GM23338 (cell line): ENCODE measurements at regions not wholly inside any gene's neighbourhood (a gene's known extent, or its start where the extent isn't known, plus 50 kb on each side); places are given as distances from the start of the nearest gene placed in this dataset.

Experiments used
- ATAC-seq: fragments of 200-7000 bp; cut with Tn5 transposase; 3 replicates; pipeline ENCODE4 v1.9.1; 2020
- DNase-seq: peaks from one replicate; pipeline ENCODE4 v3.0.0-alpha.2; 2015; ENCODE audit warnings: low spot score
- H2AFZ ChIP-seq: fragments of 200-600 bp; sonication (generic); 2 replicates; pipeline ENCODE4 v1.8.0; 2016; ENCODE audit warnings: antibody characterized with exemption, mild to moderate bottlenecking, moderate library complexity
- H3F3A ChIP-seq: fragments of 200-600 bp; sonication (generic); replicated peaks from 2 replicates; pipeline ENCODE4 v1.8.0; 2017; ENCODE audit warnings: antibody characterized with exemption, mixed run types, low read depth
- H3K27ac ChIP-seq: fragments of 200-600 bp; sonication (generic); 2 replicates; pipeline ENCODE4 v1.6.1; 2016; ENCODE audit warnings: low read depth
- H3K27me3 ChIP-seq: fragments of 200-600 bp; sonication (generic); 2 replicates; pipeline ENCODE4 v1.8.0; 2016; ENCODE audit warnings: mild to moderate bottlenecking, mixed run types, moderate library complexity; ENCODE audit not compliant: insufficient read depth
- H3K36me3 ChIP-seq: fragments of 200-600 bp; sonication (generic); 2 replicates; pipeline ENCODE4 v1.8.0; 2016; ENCODE audit warnings: mild to moderate bottlenecking; ENCODE audit not compliant: insufficient read depth
- H3K4me1 ChIP-seq: fragments of 200-600 bp; sonication (generic); 2 replicates; pipeline ENCODE4 v1.8.0; 2016; ENCODE audit warnings: mild to moderate bottlenecking, moderate library complexity; ENCODE audit not compliant: insufficient read depth
- H3K4me2 ChIP-seq: fragments of 200-600 bp; sonication (generic); 2 replicates; pipeline ENCODE4 v1.7.1; 2017; ENCODE audit warnings: mixed run types
- H3K4me3 ChIP-seq: fragments of 200-600 bp; sonication (generic); 2 replicates; pipeline ENCODE4 v1.6.1; 2016; ENCODE audit warnings: mixed run types
- H3K79me2 ChIP-seq: fragments of 200-600 bp; sonication (generic); replicated peaks from 2 replicates; pipeline ENCODE4 v1.8.0; 2017; ENCODE audit warnings: mild to moderate bottlenecking; ENCODE audit not compliant: insufficient read depth
- H3K9me2 ChIP-seq: fragments of 200-600 bp; sonication (generic); 2 replicates; pipeline ENCODE4 v1.8.0; 2017; ENCODE audit not compliant: insufficient read depth
- H4K20me1 ChIP-seq: fragments of 200-600 bp; sonication (generic); replicated peaks from 2 replicates; pipeline ENCODE4 v1.8.0; 2017; ENCODE audit warnings: mild to moderate bottlenecking; ENCODE audit not compliant: insufficient read depth
- H3K27ac Mint-ChIP-seq: 2 replicates; pipeline ENCODE4 v1.8.0; 2020; ENCODE audit warnings: inconsistent platforms, mild to moderate bottlenecking, moderate library complexity, mixed read lengths
- H3K27me3 Mint-ChIP-seq: 3 replicates; pipeline ENCODE4 v1.8.0; 2022; ENCODE audit warnings: low read depth, mild to moderate bottlenecking, moderate library complexity, mixed read lengths, inconsistent platforms; ENCODE audit not compliant: insufficient read depth, poor library complexity
- H3K36me3 Mint-ChIP-seq: 3 replicates; pipeline ENCODE4 v1.8.0; 2021; ENCODE audit warnings: low read depth, mild to moderate bottlenecking, inconsistent platforms, moderate library complexity, mixed read lengths
- H3K4me1 Mint-ChIP-seq: 3 replicates; pipeline ENCODE4 v1.8.0; 2020; ENCODE audit warnings: mild to moderate bottlenecking, inconsistent platforms, mixed read lengths
- H3K4me3 Mint-ChIP-seq: 3 replicates; pipeline ENCODE4 v1.8.0; 2021; ENCODE audit warnings: moderate library complexity, mild to moderate bottlenecking, inconsistent platforms, mixed read lengths
- H3K9me3 Mint-ChIP-seq: 3 replicates; pipeline ENCODE4 v1.8.0; 2020; ENCODE audit warnings: moderate library complexity, mild to moderate bottlenecking, inconsistent platforms, mixed read lengths
- CREB1 ChIP-seq: fragments of 250-450 bp; sonication (Bioruptor Pico); IDR thresholded peaks from 2 replicates; pipeline ENCODE4 v1.5.0; 2020; ENCODE audit warnings: low read depth, mild to moderate bottlenecking, moderate library complexity
- CTCF ChIP-seq, 2 experiments: fragments of 200-600 bp in 1 of 2; sonication (generic) in 1 of 2; conservative IDR thresholded peaks; 2 replicates each; pipeline versions ENCODE4 v1.5.1 to v1.6.1; 2016 to 2017; ENCODE audit warnings: antibody characterized with exemption in 2 of 2, low read depth in 2 of 2, mild to moderate bottlenecking in 2 of 2, moderate library complexity in 1 of 2
- EZH2 ChIP-seq: fragments of 200-600 bp; sonication (generic); IDR thresholded peaks from one replicate; pipeline ENCODE4 v1.8.0; 2017; ENCODE audit warnings: antibody characterized with exemption, mild to moderate bottlenecking, low read depth; ENCODE audit not compliant: unreplicated experiment
- JUNB ChIP-seq: IDR thresholded peaks from one replicate; pipeline ENCODE4 v1.6.1; 2016; ENCODE audit warnings: antibody characterized with exemption; ENCODE audit not compliant: unreplicated experiment
- POLR2AphosphoS5 ChIP-seq: IDR thresholded peaks from 2 replicates; pipeline ENCODE4 v1.6.1; 2016; ENCODE audit warnings: antibody characterized with exemption, low read depth
- STAT1 ChIP-seq: IDR thresholded peaks from one replicate; pipeline ENCODE4 v1.6.1; 2016; ENCODE audit warnings: antibody characterized with exemption; ENCODE audit not compliant: unreplicated experiment
- ZNF114 ChIP-seq: fragments of 250-450 bp; sonication (Bioruptor Pico); IDR thresholded peaks from 2 replicates; pipeline ENCODE4 v1.5.0; 2020; ENCODE audit warnings: mild to moderate bottlenecking, moderate library complexity
- ZNF331 ChIP-seq: fragments of 250-450 bp; sonication (Bioruptor Pico); IDR thresholded peaks from 2 replicates; pipeline ENCODE4 v1.5.0; 2020; ENCODE audit warnings: low read depth, mild to moderate bottlenecking, moderate library complexity
- ZNF462 ChIP-seq: fragments of 250-450 bp; sonication (Bioruptor Pico); IDR thresholded peaks from 2 replicates; pipeline ENCODE4 v1.5.0; 2020; ENCODE audit warnings: mild to moderate bottlenecking, moderate library complexity

GRCh38 chr14:56895154-56895553 lies 84.9 kb upstream of the OTX2 start (continued):
- TF ChIP-seq ZNF462 (CRISPR knock-in tag) (no peak), ZNF331 (CRISPR knock-in tag) (no peak), EZH2 (no peak), ZNF114 (CRISPR knock-in tag) (no peak)

- Mint-ChIP-seq H3K27me3 (peaks cover 64% of the 10 kb centered on the region), H3K36me3 (peaks cover 2% of the 10 kb centered on the region; the same call in 1 of the 3 replicates), H3K9me3 (peaks cover 3% of the 10 kb centered on the region; the same call in 2 of the 3 replicates), H3K4me1 (peaks cover 82% of the 10 kb centered on the region), H3K4me3 (peak overlapping the region; percentile 49), H3K27ac (no peak overlapping the region)
- no peaks in the 10 kb centered on the region for H3K9me2 ChIP-seq
- peak overlapping the region; percentile 16; the same call in 1 of the 2 replicates for H3K4me2 ChIP-seq
- H3K27ac ChIP-seq, result no peak overlapping the region
- ATAC-seq, result peak; percentile 89
- no peaks in the 10 kb centered on the region for H3K79me2 ChIP-seq
- no peak overlapping the region for H2AFZ ChIP-seq
- DNase-seq, result peak; percentile 95
- peak overlapping the region; percentile 5; the same call in 1 of the 2 replicates for H3K4me3 ChIP-seq
- no peaks in the 10 kb centered on the region for H3K36me3 ChIP-seq
- peaks cover 91% of the 10 kb centered on the region for H3K27me3 ChIP-seq
- peaks cover 55% of the 10 kb centered on the region for H3K4me1 ChIP-seq
- H3F3A ChIP-seq, result no peaks in the 10 kb centered on the region
- no peaks in the 10 kb centered on the region for H4K20me1 ChIP-seq
- no peak for TF ChIP-seq STAT1
- TF ChIP-seq EZH2, result no peak
- no peak for TF ChIP-seq JUNB
- peak; percentile 74 for TF ChIP-seq POLR2AphosphoS5
- no peak for TF ChIP-seq CTCF (conservative IDR thresholded peaks at IDR 0.05; ENCODE audit: low read depth in 2 of 2)
- no peak for TF ChIP-seq ZNF114 (CRISPR knock-in tag)
- TF ChIP-seq CREB1 (CRISPR knock-in tag), result no peak
Measured at GRCh38 chr14:56894591-56894991, 84.3 kb upstream of the OTX2 start.
